ENCODE measurements at regions not wholly inside any gene's neighbourhood (a gene's known extent, or its start where the extent isn't known, plus 50 kb on each side); places are given as distances from the start of the nearest gene placed in this dataset.

DNA sequence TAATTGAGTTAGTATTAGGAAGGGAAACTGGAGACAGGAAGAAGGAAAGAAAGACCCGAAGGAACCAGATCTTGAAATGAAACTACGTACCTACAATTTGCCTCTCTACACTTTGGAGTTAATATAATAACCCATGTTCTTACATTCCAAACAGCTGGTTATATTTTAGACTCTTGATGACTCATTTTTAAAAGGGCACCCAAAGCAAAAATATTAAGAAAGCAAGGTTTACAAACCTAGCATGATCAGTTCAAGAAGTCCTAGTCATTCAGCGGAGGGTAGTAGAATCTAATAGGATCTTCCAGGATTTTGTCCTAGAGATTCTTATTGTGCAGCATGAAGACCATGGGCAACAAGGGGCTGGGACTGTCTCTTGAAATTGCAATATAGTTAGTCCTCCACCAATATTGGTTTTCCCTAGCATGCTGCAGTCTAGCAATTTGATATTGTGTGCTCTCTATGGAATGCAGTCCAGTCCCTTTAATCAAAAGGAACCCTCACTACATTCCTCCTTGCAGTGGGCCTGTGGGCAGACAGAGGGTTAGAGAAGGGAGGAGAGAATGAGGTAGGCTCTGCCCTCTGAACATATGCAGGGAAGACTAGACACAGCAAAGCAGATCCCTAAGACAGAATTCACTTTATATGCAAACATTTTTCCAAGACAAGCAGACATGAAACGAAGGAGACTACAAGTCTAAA, 230.3 kb downstream of the INHBA start:
- RAD21 ChIA-PET (ENCODE audit: unreplicated experiment) = interaction anchor here (0.6 kb wide), 1 partner anchor 1662 kb away, joined by 3 read pairs; no protein-coding TSS in a partner anchor
- no peak overlapping the region for H3K4me3 ChIP-seq
- no peaks in the 10 kb centered on the region; the same call in 2 of the 3 replicates for H3K9me3 ChIP-seq (replicated peaks; ENCODE audit: control insufficient read depth, insufficient read depth, low read length)
- no peak for ATAC-seq
- SMC1A ChIA-PET (ENCODE audit: uncharacterized antibody, unreplicated experiment) = no interaction called here
- TF ChIP-seq EED (IDR thresholded peaks at IDR 0.05; ENCODE audit: low read depth) (no peak), ZSCAN29 (IDR thresholded peaks at IDR 0.05) (no peak), RELA (IDR thresholded peaks at IDR 0.05; ENCODE audit: borderline replicate concordance, partially characterized antibody) (no peak), ETV6 (conservative IDR thresholded peaks at IDR 0.05 in 1 of 2, IDR thresholded peaks at IDR 0.05 in 1 of 2; ENCODE audit: borderline replicate concordance in 1 of 2, low read depth in 1 of 2) (no peak), RB1 (IDR thresholded peaks at IDR 0.05; ENCODE audit: borderline replicate concordance) (no peak), NRF1 (conservative IDR thresholded peaks at IDR 0.05; ENCODE audit: low read depth, low read length) (no peak), HSF1 (IDR thresholded peaks at IDR 0.05; ENCODE audit: low read depth, low read length) (no peak), MYC (IDR thresholded peaks at IDR 0.05; ENCODE audit: insufficient read depth, insufficient read length, insufficient replicate concordance, low read length, severe bottlenecking) (no peak), SP1 (IDR thresholded peaks at IDR 0.05; ENCODE audit: low read depth, low read length) (no peak), MLLT1 (IDR thresholded peaks at IDR 0.05) (no peak), RCOR1 (conservative IDR thresholded peaks at IDR 0.05; ENCODE audit: low read depth, low read length) (no peak)
- TF ChIP-seq, protein P1, sequence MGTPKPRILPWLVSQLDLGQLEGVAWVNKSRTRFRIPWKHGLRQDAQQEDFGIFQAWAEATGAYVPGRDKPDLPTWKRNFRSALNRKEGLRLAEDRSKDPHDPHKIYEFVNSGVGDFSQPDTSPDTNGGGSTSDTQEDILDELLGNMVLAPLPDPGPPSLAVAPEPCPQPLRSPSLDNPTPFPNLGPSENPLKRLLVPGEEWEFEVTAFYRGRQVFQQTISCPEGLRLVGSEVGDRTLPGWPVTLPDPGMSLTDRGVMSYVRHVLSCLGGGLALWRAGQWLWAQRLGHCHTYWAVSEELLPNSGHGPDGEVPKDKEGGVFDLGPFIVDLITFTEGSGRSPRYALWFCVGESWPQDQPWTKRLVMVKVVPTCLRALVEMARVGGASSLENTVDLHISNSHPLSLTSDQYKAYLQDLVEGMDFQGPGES (IDR thresholded peaks at IDR 0.05) = no peak
- TF ChIP-seq, protein P2, sequence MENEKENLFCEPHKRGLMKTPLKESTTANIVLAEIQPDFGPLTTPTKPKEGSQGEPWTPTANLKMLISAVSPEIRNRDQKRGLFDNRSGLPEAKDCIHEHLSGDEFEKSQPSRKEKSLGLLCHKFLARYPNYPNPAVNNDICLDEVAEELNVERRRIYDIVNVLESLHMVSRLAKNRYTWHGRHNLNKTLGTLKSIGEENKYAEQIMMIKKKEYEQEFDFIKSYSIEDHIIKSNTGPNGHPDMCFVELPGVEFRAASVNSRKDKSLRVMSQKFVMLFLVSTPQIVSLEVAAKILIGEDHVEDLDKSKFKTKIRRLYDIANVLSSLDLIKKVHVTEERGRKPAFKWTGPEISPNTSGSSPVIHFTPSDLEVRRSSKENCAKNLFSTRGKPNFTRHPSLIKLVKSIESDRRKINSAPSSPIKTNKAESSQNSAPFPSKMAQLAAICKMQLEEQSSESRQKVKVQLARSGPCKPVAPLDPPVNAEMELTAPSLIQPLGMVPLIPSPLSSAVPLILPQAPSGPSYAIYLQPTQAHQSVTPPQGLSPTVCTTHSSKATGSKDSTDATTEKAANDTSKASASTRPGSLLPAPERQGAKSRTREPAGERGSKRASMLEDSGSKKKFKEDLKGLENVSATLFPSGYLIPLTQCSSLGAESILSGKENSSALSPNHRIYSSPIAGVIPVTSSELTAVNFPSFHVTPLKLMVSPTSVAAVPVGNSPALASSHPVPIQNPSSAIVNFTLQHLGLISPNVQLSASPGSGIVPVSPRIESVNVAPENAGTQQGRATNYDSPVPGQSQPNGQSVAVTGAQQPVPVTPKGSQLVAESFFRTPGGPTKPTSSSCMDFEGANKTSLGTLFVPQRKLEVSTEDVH (IDR thresholded peaks at IDR 0.05; ENCODE audit: low read depth, partially characterized antibody) = no peak
- TF ChIP-seq, protein P3, sequence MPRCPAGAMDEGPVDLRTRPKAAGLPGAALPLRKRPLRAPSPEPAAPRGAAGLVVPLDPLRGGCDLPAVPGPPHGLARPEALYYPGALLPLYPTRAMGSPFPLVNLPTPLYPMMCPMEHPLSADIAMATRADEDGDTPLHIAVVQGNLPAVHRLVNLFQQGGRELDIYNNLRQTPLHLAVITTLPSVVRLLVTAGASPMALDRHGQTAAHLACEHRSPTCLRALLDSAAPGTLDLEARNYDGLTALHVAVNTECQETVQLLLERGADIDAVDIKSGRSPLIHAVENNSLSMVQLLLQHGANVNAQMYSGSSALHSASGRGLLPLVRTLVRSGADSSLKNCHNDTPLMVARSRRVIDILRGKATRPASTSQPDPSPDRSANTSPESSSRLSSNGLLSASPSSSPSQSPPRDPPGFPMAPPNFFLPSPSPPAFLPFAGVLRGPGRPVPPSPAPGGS (IDR thresholded peaks at IDR 0.05; ENCODE audit: borderline replicate concordance, insufficient read depth, low read depth, low read length, poor library complexity, severe bottlenecking) = no peak
- no peaks in the 10 kb centered on the region for H3K27me3 ChIP-seq (replicated peaks in 1 of 2; ENCODE audit: control insufficient read depth in 2 of 2, insufficient read depth in 2 of 2, low read length in 1 of 2)
- H2AFZ ChIP-seq (ENCODE audit: control insufficient read depth, low read depth, low read length) = no peak overlapping the region
- intact Hi-C loops (cut with micrococcal nuclease; ENCODE audit: unreplicated experiment) (loop anchor here (10.0 kb wide), 1 partner anchor 222 kb away; no protein-coding TSS in a partner anchor), in situ Hi-C loops (cut with MboI) (no loop called here)
- H4K20me1 ChIP-seq (ENCODE audit: control insufficient read depth, insufficient read depth) = no peaks in the 10 kb centered on the region
- no peak overlapping the region for H3K9ac ChIP-seq (ENCODE audit: control insufficient read depth, insufficient read depth, low read length)
- no peak for FAIRE-seq
- WGBS (ENCODE audit: insufficient coverage, insufficient replicate concordance, low lambda C conversion rate, missing lambda C conversion rate) = 24% methylated on average over 4 of the region's 4 CpGs
- H3K36me3 ChIP-seq (ENCODE audit: control insufficient read depth in 2 of 2, insufficient read depth in 2 of 2, low read length in 1 of 2) = no peaks in the 10 kb centered on the region
- CTCF ChIA-PET = no interaction called here
- H3K27ac ChIP-seq (ENCODE audit: control insufficient read depth, insufficient read depth) = no peak overlapping the region
- no peaks in the 10 kb centered on the region; the same call in 1 of the 2 replicates for H3K4me1 ChIP-seq (ENCODE audit: control insufficient read depth, insufficient read depth, low read length)
- no peaks in the 10 kb centered on the region for H3K79me2 ChIP-seq (ENCODE audit: control insufficient read depth, insufficient read depth, low read length)
- DNase-seq (ENCODE audit: low read depth, low spot score) = no peak
- POLR2A ChIA-PET = no interaction called here
- BruUV-seq (replicated peaks) = no TSS peak
- H3K4me2 ChIP-seq (ENCODE audit: control insufficient read depth, insufficient read depth) = no peak overlapping the region

All from GM12878 (cell line).